GM12878 (cell line): ENCODE measurements at regions not wholly inside any gene's neighbourhood (a gene's known extent, or its start where the extent isn't known, plus 50 kb on each side); places are given as distances from the start of the nearest gene placed in this dataset.

Experiments
- ATAC-seq: fragments of 200-7000 bp; cut with Tn5 transposase; 3 replicates; pipeline ENCODE4 v1.9.1; 2020; ENCODE audit warnings: mild to moderate bottlenecking, moderate library complexity
- BruUV-seq: library from RNA; stranded (reverse); fragments of 400-500 nt; replicated peaks from 2 replicates; lab custom pipeline; 2021; lab: Mats Ljungman, UMichigan
- CTCF ChIA-PET: fragments of 300-600 bp; sonication (Branson Sonifier 250); formaldehyde crosslinking; extraction: SDS; loops from one replicate; lab custom pipeline; 2021; ENCODE audit warnings: inconsistent platforms; lab: Yijun Ruan, JAX
- POLR2A ChIA-PET: fragments of 350-600 bp; formaldehyde crosslinking; extraction: SDS; loops from one replicate; lab custom pipeline; 2021; ENCODE audit warnings: inconsistent platforms; lab: Charles Lee
- RAD21 ChIA-PET: fragments of 300-600 bp; sonication (Branson Sonifier 250); formaldehyde crosslinking; loops from one replicate; lab custom pipeline; 2023; ENCODE audit warnings: antibody characterized with exemption; ENCODE audit not compliant: unreplicated experiment; lab: Charles Lee
- SMC1A ChIA-PET: fragments of 300-600 bp; sonication (Branson Sonifier 250); formaldehyde crosslinking; loops from one replicate; lab custom pipeline; 2023; ENCODE audit not compliant: unreplicated experiment, uncharacterized antibody; lab: Charles Lee
- DNase-seq: peaks from one replicate; pipeline ENCODE4 v3.0.0-alpha.2; 2011; ENCODE audit warnings: low read depth, low spot score
- FAIRE-seq: peaks from 3 replicates; lab custom pipeline; 2011; peaks lifted over from hg19 to GRCh38; lab: Jason Lieb, UNC
- H2AFZ ChIP-seq: 2 replicates; pipeline ENCODE4 v1.6.0; 2011; ENCODE audit warnings: low read depth, low read length, control low read depth; ENCODE audit not compliant: control insufficient read depth
- H3K27ac ChIP-seq: 2 replicates; pipeline ENCODE4 v1.5.1; 2011; ENCODE audit warnings: control low read depth; ENCODE audit not compliant: control insufficient read depth, insufficient read depth
- H3K27me3 ChIP-seq, 2 experiments: replicated peaks in 1 of 2; 2 replicates each; pipeline versions ENCODE4 v1.6.0 to v1.6.1; 2011; ENCODE audit warnings: low read length in 1 of 2; ENCODE audit not compliant: control insufficient read depth in 2 of 2, insufficient read depth in 2 of 2
- H3K36me3 ChIP-seq, 2 experiments: 2 replicates each; pipeline ENCODE4 v1.5.1; 2011; ENCODE audit warnings: low read length in 1 of 2; ENCODE audit not compliant: control insufficient read depth in 2 of 2, insufficient read depth in 2 of 2
- H3K4me1 ChIP-seq: 2 replicates; pipeline ENCODE4 v1.6.1; 2011; ENCODE audit warnings: mild to moderate bottlenecking, low read length, moderate library complexity, mixed read lengths; ENCODE audit not compliant: control insufficient read depth, insufficient read depth
- H3K4me2 ChIP-seq: 2 replicates; pipeline ENCODE4 v1.6.0; 2011; ENCODE audit warnings: control low read depth; ENCODE audit not compliant: control insufficient read depth, insufficient read depth
- H3K4me3 ChIP-seq: fragments of 200-600 bp; sonication (generic); 2 replicates; pipeline ENCODE4 v1.5.1; 2016
- H3K79me2 ChIP-seq: 2 replicates; pipeline ENCODE4 v1.6.0; 2011; ENCODE audit warnings: low read length; ENCODE audit not compliant: control insufficient read depth, insufficient read depth
- H3K9ac ChIP-seq: 2 replicates; pipeline ENCODE4 v1.8.0; 2011; ENCODE audit warnings: low read length, control low read depth, mixed read lengths; ENCODE audit not compliant: control insufficient read depth, insufficient read depth
- H3K9me3 ChIP-seq: replicated peaks from 3 replicates; pipeline ENCODE4 v1.5.1; 2011; ENCODE audit warnings: mild to moderate bottlenecking, low read length; ENCODE audit not compliant: control insufficient read depth, insufficient read depth
- H4K20me1 ChIP-seq: 2 replicates; pipeline ENCODE4 v1.6.0; 2011; ENCODE audit not compliant: control insufficient read depth, insufficient read depth
- ATF7 ChIP-seq: fragments of 450-650 bp; IDR thresholded peaks from 2 replicates; pipeline ENCODE4 v1.6.1; 2016; ENCODE audit warnings: low read depth, mild to moderate bottlenecking
- CBX3 ChIP-seq: fragments of 200-600 bp; sonication (generic); IDR thresholded peaks from 2 replicates; pipeline ENCODE4 v1.6.1; 2016; ENCODE audit warnings: low read depth, borderline replicate concordance
- MEF2A ChIP-seq: IDR thresholded peaks from 2 replicates; pipeline ENCODE4 v1.6.1; 2011; ENCODE audit warnings: low read depth, mild to moderate bottlenecking, low read length, moderate library complexity; ENCODE audit not compliant: insufficient read depth
- NFXL1 ChIP-seq: fragments of 450-650 bp; IDR thresholded peaks from 2 replicates; pipeline ENCODE4 v1.6.1; 2017; ENCODE audit warnings: antibody characterized with exemption, mild to moderate bottlenecking, borderline replicate concordance
- PML ChIP-seq: IDR thresholded peaks from 2 replicates; pipeline ENCODE4 v1.6.1; 2012; ENCODE audit warnings: low read length, inconsistent platforms
- RBBP5 ChIP-seq: fragments of 200-600 bp; sonication (generic); conservative IDR thresholded peaks from 2 replicates; pipeline ENCODE4 v1.6.1; 2016
- RCOR1 ChIP-seq: conservative IDR thresholded peaks from 2 replicates; pipeline ENCODE4 v1.6.1; 2012; ENCODE audit warnings: low read depth, low read length, improper control_type of control experiment
- SMAD1 ChIP-seq: fragments of 450-650 bp; IDR thresholded peaks from 2 replicates; pipeline ENCODE4 v1.6.1; 2018; ENCODE audit warnings: mild to moderate bottlenecking, low read depth; ENCODE audit not compliant: partially characterized antibody
- SREBF2 ChIP-seq: IDR thresholded peaks from 2 replicates; pipeline ENCODE4 v1.6.1; 2012; ENCODE audit warnings: mild to moderate bottlenecking, low read length
- ZZZ3 ChIP-seq: IDR thresholded peaks from 2 replicates; pipeline ENCODE4 v1.6.1; 2011; ENCODE audit warnings: low read depth; ENCODE audit not compliant: control insufficient read depth, insufficient read length
- WGBS: methylation state at CpG from one replicate; pipeline ENCODE4 v1.1.6; 2016; ENCODE audit warnings: low lambda C conversion rate; ENCODE audit not compliant: insufficient replicate concordance, insufficient coverage; ENCODE audit errors: missing lambda C conversion rate; 5-methylcytosine and 5-hydroxymethylcytosine counted together
- in situ Hi-C: fragments of 300-500 bp; cut with MboI; formaldehyde crosslinking; loops from 9 replicates; pipeline ENCODE4 v1.14.3; 2018; ENCODE audit warnings: mixed read lengths
- intact Hi-C: fragments of 100-400 bp; cut with micrococcal nuclease; formaldehyde crosslinking; loops from one replicate; pipeline ENCODE4 v1.14.2; 2022; ENCODE audit not compliant: unreplicated experiment
- TF ChIP-seq, protein P1 (sequence below): fragments of 450-650 bp; IDR thresholded peaks from 2 replicates; pipeline ENCODE4 v1.6.1; 2017; ENCODE audit warnings: mild to moderate bottlenecking, moderate library complexity
- TF ChIP-seq, protein P2 (sequence below): fragments of 450-650 bp; IDR thresholded peaks from 2 replicates; pipeline ENCODE4 v1.6.1; 2017; ENCODE audit warnings: low read depth, mild to moderate bottlenecking, moderate library complexity
- TF ChIP-seq, protein P3 (sequence below): fragments of 450-650 bp; IDR thresholded peaks from 2 replicates; pipeline ENCODE4 v1.6.1; 2018; ENCODE audit warnings: borderline replicate concordance, mild to moderate bottlenecking; ENCODE audit not compliant: partially characterized antibody
- TF ChIP-seq, protein P4 (sequence below): IDR thresholded peaks from 2 replicates; pipeline ENCODE4 v1.6.1; 2011; ENCODE audit warnings: low read depth, mild to moderate bottlenecking, low read length, moderate library complexity, borderline replicate concordance; ENCODE audit errors: extremely low read depth
- TF ChIP-seq, protein P5 (sequence below): fragments of 450-650 bp; IDR thresholded peaks from 2 replicates; pipeline ENCODE4 v1.6.1; 2016; ENCODE audit warnings: mild to moderate bottlenecking

DNA sequence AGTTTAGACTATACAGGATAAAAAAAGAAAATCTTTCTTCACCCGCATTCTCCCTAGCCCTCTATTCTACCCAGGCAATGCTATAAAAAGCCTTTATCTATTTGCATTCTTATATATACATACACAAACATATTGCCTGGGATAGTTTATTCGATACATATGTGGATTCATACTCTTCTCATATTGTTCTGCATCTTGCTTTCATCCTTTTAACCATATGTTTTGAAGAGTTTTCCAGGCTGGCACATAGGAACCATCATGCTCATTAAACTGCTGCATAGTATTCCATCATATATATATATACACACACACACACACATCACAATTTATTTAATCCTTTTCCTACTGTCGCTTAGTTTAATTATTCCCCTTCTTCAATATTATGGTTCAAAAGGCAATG, 461.2 kb downstream of the NTRK2 start:
- ChIA-PET CTCF (no interaction called here), RAD21 (no interaction called here), POLR2A (no interaction called here), SMC1A (no interaction called here)
- in situ Hi-C loops (no loop called here), intact Hi-C loops (no loop called here)
- Histone ChIP-seq H3K9me3 (no peaks in the 10 kb centered on the region; the same call in 2 of the 3 replicates), H2AFZ (no peak overlapping the region), H3K27me3 (no peaks in the 10 kb centered on the region), H3K36me3 (no peaks in the 10 kb centered on the region), H3K4me3 (no peak overlapping the region), H3K4me2 (no peak overlapping the region), H3K9ac (no peak overlapping the region), H3K27ac (no peak overlapping the region), H4K20me1 (no peaks in the 10 kb centered on the region), H3K4me1 (no peaks in the 10 kb centered on the region), H3K79me2 (no peaks in the 10 kb centered on the region)
- FAIRE-seq (no peak), ATAC-seq (no peak), DNase-seq (no peak)
- no TSS peak for BruUV-seq
- WGBS: 34% methylated on average over 3 of the region's 3 CpGs
- TF ChIP-seq, protein P1, sequence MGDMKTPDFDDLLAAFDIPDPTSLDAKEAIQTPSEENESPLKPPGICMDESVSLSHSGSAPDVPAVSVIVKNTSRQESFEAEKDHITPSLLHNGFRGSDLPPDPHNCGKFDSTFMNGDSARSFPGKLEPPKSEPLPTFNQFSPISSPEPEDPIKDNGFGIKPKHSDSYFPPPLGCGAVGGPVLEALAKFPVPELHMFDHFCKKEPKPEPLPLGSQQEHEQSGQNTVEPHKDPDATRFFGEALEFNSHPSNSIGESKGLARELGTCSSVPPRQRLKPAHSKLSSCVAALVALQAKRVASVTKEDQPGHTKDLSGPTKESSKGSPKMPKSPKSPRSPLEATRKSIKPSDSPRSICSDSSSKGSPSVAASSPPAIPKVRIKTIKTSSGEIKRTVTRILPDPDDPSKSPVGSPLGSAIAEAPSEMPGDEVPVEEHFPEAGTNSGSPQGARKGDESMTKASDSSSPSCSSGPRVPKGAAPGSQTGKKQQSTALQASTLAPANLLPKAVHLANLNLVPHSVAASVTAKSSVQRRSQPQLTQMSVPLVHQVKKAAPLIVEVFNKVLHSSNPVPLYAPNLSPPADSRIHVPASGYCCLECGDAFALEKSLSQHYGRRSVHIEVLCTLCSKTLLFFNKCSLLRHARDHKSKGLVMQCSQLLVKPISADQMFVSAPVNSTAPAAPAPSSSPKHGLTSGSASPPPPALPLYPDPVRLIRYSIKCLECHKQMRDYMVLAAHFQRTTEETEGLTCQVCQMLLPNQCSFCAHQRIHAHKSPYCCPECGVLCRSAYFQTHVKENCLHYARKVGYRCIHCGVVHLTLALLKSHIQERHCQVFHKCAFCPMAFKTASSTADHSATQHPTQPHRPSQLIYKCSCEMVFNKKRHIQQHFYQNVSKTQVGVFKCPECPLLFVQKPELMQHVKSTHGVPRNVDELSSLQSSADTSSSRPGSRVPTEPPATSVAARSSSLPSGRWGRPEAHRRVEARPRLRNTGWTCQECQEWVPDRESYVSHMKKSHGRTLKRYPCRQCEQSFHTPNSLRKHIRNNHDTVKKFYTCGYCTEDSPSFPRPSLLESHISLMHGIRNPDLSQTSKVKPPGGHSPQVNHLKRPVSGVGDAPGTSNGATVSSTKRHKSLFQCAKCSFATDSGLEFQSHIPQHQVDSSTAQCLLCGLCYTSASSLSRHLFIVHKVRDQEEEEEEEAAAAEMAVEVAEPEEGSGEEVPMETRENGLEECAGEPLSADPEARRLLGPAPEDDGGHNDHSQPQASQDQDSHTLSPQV: no peak
- TF ChIP-seq SMAD1: no peak
- no peak for TF ChIP-seq CBX3
- TF ChIP-seq SREBF2: no peak
- TF ChIP-seq, protein P2, sequence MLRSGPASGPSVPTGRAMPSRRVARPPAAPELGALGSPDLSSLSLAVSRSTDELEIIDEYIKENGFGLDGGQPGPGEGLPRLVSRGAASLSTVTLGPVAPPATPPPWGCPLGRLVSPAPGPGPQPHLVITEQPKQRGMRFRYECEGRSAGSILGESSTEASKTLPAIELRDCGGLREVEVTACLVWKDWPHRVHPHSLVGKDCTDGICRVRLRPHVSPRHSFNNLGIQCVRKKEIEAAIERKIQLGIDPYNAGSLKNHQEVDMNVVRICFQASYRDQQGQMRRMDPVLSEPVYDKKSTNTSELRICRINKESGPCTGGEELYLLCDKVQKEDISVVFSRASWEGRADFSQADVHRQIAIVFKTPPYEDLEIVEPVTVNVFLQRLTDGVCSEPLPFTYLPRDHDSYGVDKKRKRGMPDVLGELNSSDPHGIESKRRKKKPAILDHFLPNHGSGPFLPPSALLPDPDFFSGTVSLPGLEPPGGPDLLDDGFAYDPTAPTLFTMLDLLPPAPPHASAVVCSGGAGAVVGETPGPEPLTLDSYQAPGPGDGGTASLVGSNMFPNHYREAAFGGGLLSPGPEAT: no peak
- TF ChIP-seq RBBP5: no peak
- TF ChIP-seq, protein P3, sequence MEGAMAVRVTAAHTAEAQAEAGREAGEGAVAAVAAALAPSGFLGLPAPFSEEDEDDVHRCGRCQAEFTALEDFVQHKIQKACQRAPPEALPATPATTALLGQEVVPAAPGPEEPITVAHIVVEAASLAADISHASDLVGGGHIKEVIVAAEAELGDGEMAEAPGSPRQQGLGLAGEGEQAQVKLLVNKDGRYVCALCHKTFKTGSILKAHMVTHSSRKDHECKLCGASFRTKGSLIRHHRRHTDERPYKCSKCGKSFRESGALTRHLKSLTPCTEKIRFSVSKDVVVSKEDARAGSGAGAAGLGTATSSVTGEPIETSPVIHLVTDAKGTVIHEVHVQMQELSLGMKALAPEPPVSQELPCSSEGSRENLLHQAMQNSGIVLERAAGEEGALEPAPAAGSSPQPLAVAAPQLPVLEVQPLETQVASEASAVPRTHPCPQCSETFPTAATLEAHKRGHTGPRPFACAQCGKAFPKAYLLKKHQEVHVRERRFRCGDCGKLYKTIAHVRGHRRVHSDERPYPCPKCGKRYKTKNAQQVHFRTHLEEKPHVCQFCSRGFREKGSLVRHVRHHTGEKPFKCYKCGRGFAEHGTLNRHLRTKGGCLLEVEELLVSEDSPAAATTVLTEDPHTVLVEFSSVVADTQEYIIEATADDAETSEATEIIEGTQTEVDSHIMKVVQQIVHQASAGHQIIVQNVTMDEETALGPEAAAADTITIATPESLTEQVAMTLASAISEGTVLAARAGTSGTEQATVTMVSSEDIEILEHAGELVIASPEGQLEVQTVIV: no peak
- TF ChIP-seq NFXL1: no peak
- no peak for TF ChIP-seq PML
- TF ChIP-seq, protein P4, sequence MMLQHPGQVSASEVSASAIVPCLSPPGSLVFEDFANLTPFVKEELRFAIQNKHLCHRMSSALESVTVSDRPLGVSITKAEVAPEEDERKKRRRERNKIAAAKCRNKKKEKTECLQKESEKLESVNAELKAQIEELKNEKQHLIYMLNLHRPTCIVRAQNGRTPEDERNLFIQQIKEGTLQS: no peak
- TF ChIP-seq ZZZ3: no peak
- no peak for TF ChIP-seq MEF2A
- no peak for TF ChIP-seq ATF7
- TF ChIP-seq RCOR1: no peak
- TF ChIP-seq, protein P5, sequence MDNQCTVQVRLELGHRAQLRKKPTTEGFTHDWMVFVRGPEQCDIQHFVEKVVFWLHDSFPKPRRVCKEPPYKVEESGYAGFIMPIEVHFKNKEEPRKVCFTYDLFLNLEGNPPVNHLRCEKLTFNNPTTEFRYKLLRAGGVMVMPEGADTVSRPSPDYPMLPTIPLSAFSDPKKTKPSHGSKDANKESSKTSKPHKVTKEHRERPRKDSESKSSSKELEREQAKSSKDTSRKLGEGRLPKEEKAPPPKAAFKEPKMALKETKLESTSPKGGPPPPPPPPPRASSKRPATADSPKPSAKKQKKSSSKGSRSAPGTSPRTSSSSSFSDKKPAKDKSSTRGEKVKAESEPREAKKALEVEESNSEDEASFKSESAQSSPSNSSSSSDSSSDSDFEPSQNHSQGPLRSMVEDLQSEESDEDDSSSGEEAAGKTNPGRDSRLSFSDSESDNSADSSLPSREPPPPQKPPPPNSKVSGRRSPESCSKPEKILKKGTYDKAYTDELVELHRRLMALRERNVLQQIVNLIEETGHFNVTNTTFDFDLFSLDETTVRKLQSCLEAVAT: no peak
